ENCODE measurements at regions not wholly inside any gene's neighbourhood (a gene's known extent, or its start where the extent isn't known, plus 50 kb on each side); places are given as distances from the start of the nearest gene placed in this dataset.

DNA sequence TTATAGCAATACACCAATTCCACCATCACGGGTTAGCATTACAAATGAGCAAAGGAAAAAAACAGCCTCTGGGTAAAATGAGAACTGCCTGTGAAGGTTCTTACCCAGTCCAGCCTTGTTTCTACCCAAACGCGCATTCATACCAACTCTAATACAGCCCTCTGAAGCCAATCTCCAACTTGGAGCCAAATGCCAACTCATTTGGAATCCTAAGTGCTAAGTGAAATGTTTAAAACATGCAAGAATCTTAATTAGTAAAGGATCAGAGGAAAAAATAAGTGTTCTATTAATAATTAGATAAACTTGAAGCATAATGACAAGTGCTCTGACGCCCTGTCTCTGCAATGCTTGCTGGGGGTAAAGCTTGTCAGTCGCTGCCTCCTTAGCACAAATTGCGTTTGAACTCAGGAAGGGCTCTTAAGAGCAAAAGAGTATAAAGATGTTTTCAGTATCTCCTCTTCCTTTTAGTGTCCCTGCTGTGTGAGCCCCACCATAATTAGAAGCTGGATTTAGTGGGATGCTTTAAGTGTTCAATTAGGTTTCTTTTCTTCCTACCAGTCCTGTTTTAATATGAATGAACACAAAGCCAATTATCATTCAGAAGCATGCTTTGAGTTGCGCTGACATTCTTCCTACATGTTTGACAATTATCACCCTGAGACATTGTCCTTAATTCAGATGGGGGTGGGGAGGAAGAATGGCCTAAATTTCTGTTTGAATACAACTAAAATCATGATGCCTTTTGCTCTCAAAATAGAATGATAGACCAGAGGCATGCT is 537.6 kb downstream of the DTWD2 start:
- no peak for DNase-seq (ENCODE audit: low read depth)
- H3K4me3 ChIP-seq (ENCODE audit: low read length): no peak overlapping the region
- TF ChIP-seq, protein P1, sequence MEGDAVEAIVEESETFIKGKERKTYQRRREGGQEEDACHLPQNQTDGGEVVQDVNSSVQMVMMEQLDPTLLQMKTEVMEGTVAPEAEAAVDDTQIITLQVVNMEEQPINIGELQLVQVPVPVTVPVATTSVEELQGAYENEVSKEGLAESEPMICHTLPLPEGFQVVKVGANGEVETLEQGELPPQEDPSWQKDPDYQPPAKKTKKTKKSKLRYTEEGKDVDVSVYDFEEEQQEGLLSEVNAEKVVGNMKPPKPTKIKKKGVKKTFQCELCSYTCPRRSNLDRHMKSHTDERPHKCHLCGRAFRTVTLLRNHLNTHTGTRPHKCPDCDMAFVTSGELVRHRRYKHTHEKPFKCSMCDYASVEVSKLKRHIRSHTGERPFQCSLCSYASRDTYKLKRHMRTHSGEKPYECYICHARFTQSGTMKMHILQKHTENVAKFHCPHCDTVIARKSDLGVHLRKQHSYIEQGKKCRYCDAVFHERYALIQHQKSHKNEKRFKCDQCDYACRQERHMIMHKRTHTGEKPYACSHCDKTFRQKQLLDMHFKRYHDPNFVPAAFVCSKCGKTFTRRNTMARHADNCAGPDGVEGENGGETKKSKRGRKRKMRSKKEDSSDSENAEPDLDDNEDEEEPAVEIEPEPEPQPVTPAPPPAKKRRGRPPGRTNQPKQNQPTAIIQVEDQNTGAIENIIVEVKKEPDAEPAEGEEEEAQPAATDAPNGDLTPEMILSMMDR (conservative IDR thresholded peaks at IDR 0.05; ENCODE audit: low read depth, low read length): no peak

DNA sequence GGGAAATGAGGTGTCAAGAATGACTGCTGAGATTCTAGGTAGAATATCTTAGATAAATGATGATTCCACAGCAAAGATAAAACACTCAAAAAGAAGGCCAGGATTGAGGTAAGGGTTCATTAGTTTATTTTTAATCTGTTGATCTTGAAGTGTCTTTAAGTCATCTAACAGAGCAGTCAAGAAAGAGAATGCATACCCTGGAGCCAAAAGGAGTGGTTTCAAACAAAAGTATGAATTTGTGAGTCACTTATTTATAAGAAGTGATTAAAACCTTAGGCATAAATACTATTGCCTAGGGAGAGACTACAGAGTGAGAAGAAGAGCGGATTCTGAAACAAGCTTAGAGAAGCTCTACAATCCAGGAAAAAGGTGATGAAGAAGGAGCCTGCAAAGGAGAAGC is 541.0 kb downstream of the DTWD2 start:
- DNase-seq (ENCODE audit: low read depth): no peak
- TF ChIP-seq, protein P1 (conservative IDR thresholded peaks at IDR 0.05; ENCODE audit: low read depth, low read length): no peak
- H3K4me3 ChIP-seq (ENCODE audit: low read length): no peak overlapping the region

DNA sequence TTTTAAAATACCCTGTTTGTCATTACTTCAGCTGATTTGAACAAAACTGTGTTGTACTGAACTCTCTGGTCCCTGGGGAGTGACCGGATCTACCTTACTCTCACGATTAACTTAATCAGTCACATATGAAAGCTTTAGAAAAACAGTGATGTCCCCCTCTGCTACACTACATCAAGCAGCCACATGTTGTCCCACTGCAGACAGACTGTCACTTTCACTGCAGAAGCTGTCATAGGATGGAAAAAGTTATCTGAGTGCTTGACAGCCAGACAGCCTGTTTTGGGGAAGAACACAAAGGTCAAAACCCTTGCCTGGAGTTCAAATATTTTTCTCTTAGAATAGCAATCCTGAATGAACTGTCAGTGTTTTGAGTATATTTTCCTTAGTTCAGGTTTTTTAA is 546.4 kb downstream of the DTWD2 start:
- TF ChIP-seq, protein P1 (conservative IDR thresholded peaks at IDR 0.05; ENCODE audit: low read depth, low read length): no peak
- DNase-seq (ENCODE audit: low read depth): no peak

DNA sequence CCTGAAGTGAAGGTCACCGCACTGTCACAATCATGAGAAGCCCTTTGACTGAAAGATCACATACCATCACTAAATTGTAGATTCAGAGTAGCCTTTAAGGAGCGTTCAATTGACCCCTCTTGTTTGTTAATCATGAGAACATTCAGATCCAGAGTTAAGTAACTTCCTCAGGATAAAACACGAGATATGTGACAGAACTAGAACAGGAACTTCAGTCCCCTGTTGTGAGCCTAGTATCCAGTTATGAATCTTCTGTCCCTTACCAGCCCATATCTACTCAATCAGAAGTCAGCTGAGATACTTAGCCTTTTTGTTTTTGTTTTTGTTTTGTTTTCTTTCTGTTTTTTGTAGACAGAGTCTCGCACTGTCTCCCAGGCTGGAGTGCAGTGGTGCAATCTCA is 547.3 kb downstream of the DTWD2 start:
- TF ChIP-seq, protein P1 (conservative IDR thresholded peaks at IDR 0.05; ENCODE audit: low read depth, low read length): no peak
- H3K4me3 ChIP-seq (ENCODE audit: low read length): no peak overlapping the region
- no peak for DNase-seq (ENCODE audit: low read depth)

More for the DNA sequence above, 546.4 kb downstream of the DTWD2 start:
- no peak overlapping the region for H3K4me3 ChIP-seq (ENCODE audit: low read length)

DNA sequence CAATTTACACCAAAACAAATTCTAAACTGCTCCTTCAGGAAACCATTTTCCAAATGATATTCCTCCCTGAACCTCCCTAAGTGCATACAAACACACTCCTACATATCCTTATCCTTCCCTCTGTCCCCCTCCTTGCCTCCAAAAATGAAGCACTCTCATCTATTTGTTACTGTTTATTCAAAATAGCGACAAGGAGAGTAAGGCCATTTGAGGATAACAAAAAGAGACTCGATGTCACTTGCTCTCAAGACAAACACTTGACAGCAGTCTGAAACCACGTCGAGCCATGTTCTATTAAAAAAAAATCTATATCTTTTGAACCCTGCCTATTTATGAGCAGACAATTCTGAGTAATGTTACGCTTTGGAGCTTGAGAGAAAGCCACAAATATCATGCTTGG is 547.9 kb downstream of the DTWD2 start:
- TF ChIP-seq, protein P1 (conservative IDR thresholded peaks at IDR 0.05; ENCODE audit: low read depth, low read length): no peak
- no peak overlapping the region for H3K4me3 ChIP-seq (ENCODE audit: low read length)
- DNase-seq (ENCODE audit: low read depth): no peak

DNA sequence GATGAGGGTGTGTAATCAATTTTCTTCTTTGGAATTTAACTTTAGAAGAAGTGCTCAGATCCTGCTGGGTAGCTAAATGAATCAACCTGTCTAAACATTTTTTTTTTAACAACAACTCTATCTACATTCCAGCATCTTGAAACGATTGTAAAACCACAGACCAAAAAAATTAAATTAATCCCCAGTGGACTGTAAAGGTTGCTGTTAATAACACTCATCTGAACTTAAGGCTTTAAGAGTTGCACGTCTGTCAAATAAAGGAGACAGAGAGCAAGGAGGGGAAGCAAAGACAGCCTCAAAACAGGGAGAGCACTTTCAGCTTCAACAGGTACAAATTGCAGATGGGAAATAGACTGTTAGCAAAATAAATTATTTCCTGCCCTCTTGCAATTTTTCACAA is 548.5 kb downstream of the DTWD2 start:
- TF ChIP-seq, protein P1 (conservative IDR thresholded peaks at IDR 0.05; ENCODE audit: low read depth, low read length): no peak
- DNase-seq (ENCODE audit: low read depth): peak; percentile 3
- H3K4me3 ChIP-seq (ENCODE audit: low read length): no peak overlapping the region

DNA sequence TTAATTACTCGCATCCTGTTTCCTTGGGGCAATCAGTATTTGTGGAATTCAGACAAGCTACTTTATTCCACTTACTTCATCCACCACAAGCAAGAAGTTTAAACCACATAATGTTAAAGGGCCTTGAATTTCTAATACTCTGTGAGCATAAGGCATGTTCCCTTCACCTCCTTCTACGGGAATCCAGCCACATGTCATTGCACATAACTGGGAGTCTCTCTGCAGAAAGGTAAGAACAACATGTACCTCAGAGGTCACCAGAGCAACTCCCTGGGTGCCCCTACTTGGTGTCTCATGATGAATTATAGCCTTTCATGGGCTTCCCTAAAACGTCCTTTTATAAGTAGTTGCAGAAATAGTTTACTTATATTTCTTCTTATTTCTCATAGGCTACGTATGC is 553.2 kb downstream of the DTWD2 start:
- no peak for DNase-seq (ENCODE audit: low read depth)
- TF ChIP-seq, protein P1 (conservative IDR thresholded peaks at IDR 0.05; ENCODE audit: low read depth, low read length): no peak
- H3K4me3 ChIP-seq (ENCODE audit: low read length): no peak overlapping the region
